ENCODE measurements at regions not wholly inside any gene's neighbourhood (a gene's known extent, or its start where the extent isn't known, plus 50 kb on each side); places are given as distances from the start of the nearest gene placed in this dataset.

DNA sequence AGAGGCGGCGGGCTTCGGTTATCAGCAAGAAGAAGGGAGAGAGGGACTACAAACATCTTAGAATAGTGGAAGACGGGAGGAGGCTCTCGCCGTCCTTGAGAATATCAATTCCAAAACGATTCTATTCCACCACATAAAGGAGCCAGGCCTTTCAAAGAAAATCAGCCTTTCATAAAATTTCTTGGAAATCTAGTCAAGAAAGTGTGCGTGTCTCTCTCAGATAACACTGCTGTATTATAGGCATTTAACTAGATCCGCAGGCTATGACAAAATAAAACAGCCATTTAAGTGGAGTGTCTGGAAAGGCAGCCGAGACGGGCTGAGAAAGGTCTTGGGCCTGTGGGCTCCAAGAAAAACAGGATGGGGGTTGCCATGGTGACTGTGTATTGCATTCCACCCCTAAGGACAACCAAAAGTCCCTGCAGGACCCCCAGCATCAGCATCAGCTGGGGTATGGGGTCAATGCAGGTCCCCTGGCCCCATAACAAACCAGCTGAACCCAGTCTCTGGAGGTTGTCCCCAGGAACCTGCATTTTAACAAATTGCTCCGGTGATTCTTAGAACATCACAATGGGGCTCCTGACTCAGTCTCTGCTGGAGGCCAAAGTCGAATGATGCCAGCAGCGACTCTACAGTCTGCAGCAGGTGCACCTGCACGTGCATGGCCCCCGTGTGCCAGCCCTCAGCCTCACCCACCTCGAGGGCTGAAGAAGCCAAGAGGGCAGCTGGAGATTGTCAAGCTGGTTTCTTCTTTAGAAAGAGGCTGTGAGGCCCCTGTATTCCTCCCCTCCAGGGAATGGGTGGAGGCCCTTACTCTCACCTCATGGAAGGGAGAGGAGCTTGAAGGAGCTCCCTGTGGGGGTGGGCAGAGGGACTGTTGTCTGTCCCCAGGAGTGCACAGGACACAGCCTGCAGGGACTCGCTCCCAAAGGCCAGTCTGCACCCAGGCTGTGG, 287.4 kb downstream of the NPHP4 start:
- intact Hi-C loops (cut with micrococcal nuclease; ENCODE audit: unreplicated experiment) (no loop called here), in situ Hi-C loops (cut with MboI) (no loop called here)
- CTCF ChIA-PET, result no interaction called here
- Histone ChIP-seq H4K20me1 (ENCODE audit: control insufficient read depth, insufficient read depth) (no peaks in the 10 kb centered on the region), H3K9ac (ENCODE audit: control insufficient read depth, insufficient read depth, low read length) (no peak overlapping the region), H3K79me2 (ENCODE audit: control insufficient read depth, insufficient read depth, low read length) (no peaks in the 10 kb centered on the region), H3K27ac (ENCODE audit: control insufficient read depth, insufficient read depth) (no peak overlapping the region), H3K4me1 (ENCODE audit: control insufficient read depth, insufficient read depth, low read length) (no peaks in the 10 kb centered on the region), H3K9me3 (replicated peaks; ENCODE audit: control insufficient read depth, insufficient read depth, low read length) (no peaks in the 10 kb centered on the region; the same call in 2 of the 3 replicates), H2AFZ (ENCODE audit: control insufficient read depth, low read depth, low read length) (no peak overlapping the region), H3K4me3 (no peak overlapping the region), H3K36me3 (ENCODE audit: control insufficient read depth in 2 of 2, insufficient read depth in 2 of 2, low read length in 1 of 2) (no peaks in the 10 kb centered on the region), H3K4me2 (ENCODE audit: control insufficient read depth, insufficient read depth) (no peak overlapping the region), H3K27me3 (replicated peaks in 1 of 2; ENCODE audit: control insufficient read depth in 2 of 2, insufficient read depth in 2 of 2, low read length in 1 of 2) (no peaks in the 10 kb centered on the region)
- DNase-seq (ENCODE audit: low read depth, low spot score) (no peak), FAIRE-seq (no peak), ATAC-seq (no peak)
- POLR2A ChIA-PET, result no interaction called here
- no peak for TF ChIP-seq SP1 (IDR thresholded peaks at IDR 0.05; ENCODE audit: low read depth, low read length)
- no peak for TF ChIP-seq POU2F2 (IDR thresholded peaks at IDR 0.05; ENCODE audit: borderline replicate concordance, low read depth, low read length)
- no peak for TF ChIP-seq SIN3A (IDR thresholded peaks at IDR 0.05; ENCODE audit: low read depth, low read length)
- SMC1A ChIA-PET (ENCODE audit: uncharacterized antibody, unreplicated experiment), result no interaction called here
- WGBS (ENCODE audit: insufficient coverage, insufficient replicate concordance, low lambda C conversion rate, missing lambda C conversion rate), result 41% methylated on average over 18 of the region's 18 CpGs
- RAD21 ChIA-PET (ENCODE audit: unreplicated experiment), result no interaction called here
- BruUV-seq (replicated peaks), result no TSS peak

DNA sequence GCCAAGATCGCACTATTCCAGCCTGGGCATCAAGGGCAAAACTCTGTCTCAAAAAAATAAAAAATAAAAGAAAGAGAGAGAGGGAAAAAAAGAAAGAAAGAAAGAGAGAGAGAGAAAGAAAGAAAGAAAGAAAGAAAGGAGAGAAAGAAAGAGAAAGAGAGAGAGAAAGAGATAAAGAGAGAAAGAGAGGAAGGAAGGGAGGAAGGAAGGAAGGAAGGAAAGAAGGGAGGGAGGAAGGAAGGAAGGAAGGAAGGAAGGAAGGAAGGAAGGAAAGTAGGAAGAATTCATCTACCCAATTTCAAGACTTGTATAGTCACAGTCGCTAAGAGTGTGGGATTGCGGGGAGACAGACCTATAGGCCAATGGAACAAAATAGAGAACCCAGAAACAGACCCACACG, 290.6 kb downstream of the NPHP4 start:
- Histone ChIP-seq H3K79me2 (ENCODE audit: control insufficient read depth, insufficient read depth, low read length) (no peaks in the 10 kb centered on the region), H3K9me3 (replicated peaks; ENCODE audit: control insufficient read depth, insufficient read depth, low read length) (no peaks in the 10 kb centered on the region), H3K4me1 (ENCODE audit: control insufficient read depth, insufficient read depth, low read length) (no peaks in the 10 kb centered on the region), H3K9ac (ENCODE audit: control insufficient read depth, insufficient read depth, low read length) (no peak overlapping the region), H3K27me3 (replicated peaks in 1 of 2; ENCODE audit: control insufficient read depth in 2 of 2, insufficient read depth in 2 of 2, low read length in 1 of 2) (no peaks in the 10 kb centered on the region), H4K20me1 (ENCODE audit: control insufficient read depth, insufficient read depth) (no peaks in the 10 kb centered on the region), H3K27ac (ENCODE audit: control insufficient read depth, insufficient read depth) (no peak overlapping the region), H3K4me3 (no peak overlapping the region), H2AFZ (ENCODE audit: control insufficient read depth, low read depth, low read length) (no peak overlapping the region), H3K4me2 (ENCODE audit: control insufficient read depth, insufficient read depth) (no peak overlapping the region), H3K36me3 (ENCODE audit: control insufficient read depth in 2 of 2, insufficient read depth in 2 of 2, low read length in 1 of 2) (no peaks in the 10 kb centered on the region)
- ATAC-seq (no peak), FAIRE-seq (no peak), DNase-seq (ENCODE audit: low read depth, low spot score) (no peak)
- TF ChIP-seq POU2F2 (IDR thresholded peaks at IDR 0.05; ENCODE audit: borderline replicate concordance, low read depth, low read length), result no peak
- SMC1A ChIA-PET (ENCODE audit: uncharacterized antibody, unreplicated experiment), result no interaction called here
- CTCF ChIA-PET, result no interaction called here
- intact Hi-C loops (cut with micrococcal nuclease; ENCODE audit: unreplicated experiment) (no loop called here), in situ Hi-C loops (cut with MboI) (no loop called here)
- RAD21 ChIA-PET (ENCODE audit: unreplicated experiment), result no interaction called here
- POLR2A ChIA-PET, result no interaction called here
- no TSS peak for BruUV-seq (replicated peaks)
- WGBS (ENCODE audit: insufficient coverage, insufficient replicate concordance, low lambda C conversion rate, missing lambda C conversion rate), result 49% methylated on average over 4 of the region's 4 CpGs
